Activated CD8-positive, alpha-beta T cell treated with anti-CD3 and anti-CD28 coated beads for 36 hours (primary cell): ENCODE measurements at regions not wholly inside any gene's neighbourhood (a gene's known extent, or its start where the extent isn't known, plus 50 kb on each side); places are given as distances from the start of the nearest gene placed in this dataset.

ENCODE experiments used
- ATAC-seq: fragments of 200-7000 bp; cut with Tn5 transposase; one replicate; pipeline ENCODE4 v1.10.0; 2021; ENCODE audit warnings: mild to moderate bottlenecking, moderate library complexity
- CTCF ChIA-PET: fragments of 350-600 bp; sonication (Branson Sonifier 250); formaldehyde crosslinking; loops from one replicate; lab custom pipeline; 2021; ENCODE audit warnings: antibody characterized with exemption; lab: Charles Lee
- POLR2A ChIA-PET: fragments of 350-600 bp; sonication (Branson Sonifier 250); formaldehyde crosslinking; loops from one replicate; lab custom pipeline; 2021; ENCODE audit warnings: antibody characterized with exemption; lab: Charles Lee
- DNase-seq: peaks from one replicate; pipeline ENCODE4 v3.0.0-alpha.2; 2020
- H3K27ac Mint-ChIP-seq: one replicate; pipeline ENCODE4 v1.8.0; 2021; ENCODE audit warnings: mild to moderate bottlenecking, mixed read lengths
- H3K27me3 Mint-ChIP-seq: one replicate; pipeline ENCODE4 v1.8.0; 2021; ENCODE audit warnings: mixed read lengths
- H3K36me3 Mint-ChIP-seq: one replicate; pipeline ENCODE4 v1.8.0; 2021; ENCODE audit warnings: low read depth, mixed read lengths
- H3K4me1 Mint-ChIP-seq: one replicate; pipeline ENCODE4 v1.8.0; 2021; ENCODE audit warnings: low read depth, mixed read lengths
- H3K4me3 Mint-ChIP-seq: one replicate; pipeline ENCODE4 v1.8.0; 2021; ENCODE audit warnings: mild to moderate bottlenecking, moderate library complexity, mixed read lengths
- H3K9me3 Mint-ChIP-seq: one replicate; pipeline ENCODE4 v1.8.0; 2021; ENCODE audit warnings: mixed read lengths
- intact Hi-C: fragments of 100-400 bp; cut with micrococcal nuclease; formaldehyde crosslinking; loops from one replicate; pipeline ENCODE4 v1.10.0; 2022
- TF ChIP-seq, protein P1 (sequence below): fragments of 200-600 bp; IDR thresholded peaks from one replicate; pipeline ENCODE4 v1.8.0; 2022; ENCODE audit warnings: antibody characterized with exemption, mild to moderate bottlenecking

DNA sequence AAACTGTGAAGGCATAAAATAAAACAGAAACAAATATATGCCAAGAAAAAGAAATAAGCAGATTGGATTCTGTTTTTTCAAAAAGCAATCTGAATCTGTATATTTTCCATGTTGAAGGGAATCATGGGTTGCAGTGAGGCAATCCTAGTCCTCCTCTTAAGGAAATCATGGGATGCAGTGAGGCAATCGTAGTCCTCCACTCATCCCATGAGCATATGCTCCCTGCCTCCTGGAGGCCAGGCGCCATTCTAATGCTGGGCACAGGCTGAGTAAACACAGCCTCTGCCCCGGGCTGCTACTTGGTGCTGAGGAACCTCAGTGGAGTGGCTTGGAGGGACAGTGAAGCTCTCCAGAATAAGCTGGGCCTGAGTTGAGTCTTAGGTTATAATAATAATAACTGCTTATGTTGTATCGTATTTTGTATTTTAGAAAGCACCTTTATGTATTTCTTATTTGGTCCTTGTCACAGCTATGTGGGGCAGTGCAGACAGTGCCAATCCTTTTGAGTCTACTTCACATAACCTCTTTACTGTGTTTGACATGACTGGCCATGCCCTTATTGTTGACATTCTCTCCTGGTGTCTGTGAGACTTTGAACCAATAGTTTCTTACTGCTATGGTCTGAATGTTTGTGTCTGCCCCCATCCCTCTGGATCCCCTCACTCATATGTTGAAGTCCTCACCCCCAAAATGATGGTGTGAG, 56.6 kb upstream of the CITED2 start:
- ATAC-seq (no peak), DNase-seq (no peak)
- TF ChIP-seq, protein P1, sequence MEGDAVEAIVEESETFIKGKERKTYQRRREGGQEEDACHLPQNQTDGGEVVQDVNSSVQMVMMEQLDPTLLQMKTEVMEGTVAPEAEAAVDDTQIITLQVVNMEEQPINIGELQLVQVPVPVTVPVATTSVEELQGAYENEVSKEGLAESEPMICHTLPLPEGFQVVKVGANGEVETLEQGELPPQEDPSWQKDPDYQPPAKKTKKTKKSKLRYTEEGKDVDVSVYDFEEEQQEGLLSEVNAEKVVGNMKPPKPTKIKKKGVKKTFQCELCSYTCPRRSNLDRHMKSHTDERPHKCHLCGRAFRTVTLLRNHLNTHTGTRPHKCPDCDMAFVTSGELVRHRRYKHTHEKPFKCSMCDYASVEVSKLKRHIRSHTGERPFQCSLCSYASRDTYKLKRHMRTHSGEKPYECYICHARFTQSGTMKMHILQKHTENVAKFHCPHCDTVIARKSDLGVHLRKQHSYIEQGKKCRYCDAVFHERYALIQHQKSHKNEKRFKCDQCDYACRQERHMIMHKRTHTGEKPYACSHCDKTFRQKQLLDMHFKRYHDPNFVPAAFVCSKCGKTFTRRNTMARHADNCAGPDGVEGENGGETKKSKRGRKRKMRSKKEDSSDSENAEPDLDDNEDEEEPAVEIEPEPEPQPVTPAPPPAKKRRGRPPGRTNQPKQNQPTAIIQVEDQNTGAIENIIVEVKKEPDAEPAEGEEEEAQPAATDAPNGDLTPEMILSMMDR: no peak
- H3K36me3 Mint-ChIP-seq: no peaks in the 10 kb centered on the region
- intact Hi-C loops: no loop called here
- no peaks in the 10 kb centered on the region for H3K4me1 Mint-ChIP-seq
- no peak overlapping the region for H3K4me3 Mint-ChIP-seq
- H3K27ac Mint-ChIP-seq: no peak overlapping the region
- no peaks in the 10 kb centered on the region for H3K27me3 Mint-ChIP-seq
- ChIA-PET POLR2A (no interaction called here), CTCF (no interaction called here)
- no peaks in the 10 kb centered on the region for H3K9me3 Mint-ChIP-seq

DNA sequence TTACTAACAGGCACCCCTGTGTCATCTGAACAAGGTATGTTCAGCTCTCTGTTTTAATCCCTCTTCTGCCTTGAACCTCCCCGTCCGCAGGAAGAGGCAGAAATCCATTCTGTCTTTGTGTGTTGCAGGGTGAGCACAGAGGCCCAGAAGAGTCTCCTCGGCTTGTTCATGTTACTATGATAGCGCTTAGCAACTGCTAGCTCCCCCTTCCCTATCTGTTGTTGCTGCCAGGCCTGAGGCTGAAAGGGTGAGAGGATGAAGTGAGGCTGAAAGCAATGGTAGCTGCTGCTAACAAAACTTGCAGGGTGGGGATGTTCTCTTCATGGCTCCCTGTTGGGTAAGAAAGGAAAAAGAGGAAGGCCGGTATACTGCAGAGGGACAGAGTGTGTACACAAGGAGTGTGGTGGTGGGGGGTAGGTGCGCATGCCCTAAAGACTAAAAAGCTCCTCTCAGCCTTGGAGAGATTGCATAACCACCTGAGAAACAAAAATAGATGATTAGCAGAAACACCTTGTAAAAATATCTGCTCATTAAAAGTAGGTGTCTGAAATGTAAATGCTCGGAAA, 55.2 kb upstream of the CITED2 start:
- TF ChIP-seq, protein P1: no peak
- no peak overlapping the region for H3K4me3 Mint-ChIP-seq
- DNase-seq (no peak), ATAC-seq (no peak)
- H3K36me3 Mint-ChIP-seq: no peaks in the 10 kb centered on the region
- CTCF ChIA-PET: no interaction called here
- intact Hi-C loops: no loop called here
- POLR2A ChIA-PET: no interaction called here
- H3K27ac Mint-ChIP-seq: no peak overlapping the region
- no peaks in the 10 kb centered on the region for H3K9me3 Mint-ChIP-seq
- no peaks in the 10 kb centered on the region for H3K27me3 Mint-ChIP-seq
- no peaks in the 10 kb centered on the region for H3K4me1 Mint-ChIP-seq

DNA sequence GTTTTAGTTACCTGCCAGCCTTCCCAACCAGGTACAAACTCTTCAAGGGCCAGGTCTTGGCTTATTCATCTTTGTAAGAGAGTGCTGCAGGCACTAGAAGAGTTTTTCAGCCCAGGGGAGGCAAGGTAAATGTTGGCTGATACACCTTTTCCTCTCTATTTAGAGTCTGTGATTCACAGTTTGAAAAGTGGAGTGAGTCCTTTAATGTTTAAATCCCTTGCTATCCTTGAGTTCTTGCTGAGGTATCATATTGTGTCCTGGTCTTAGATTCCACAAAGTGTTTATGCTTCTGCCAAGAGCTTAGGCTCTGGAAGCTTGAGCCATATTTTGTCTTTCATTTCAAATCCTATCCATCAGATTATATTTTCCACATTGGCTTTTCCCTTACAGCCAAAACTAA, 52.8 kb upstream of the CITED2 start:
- ChIA-PET POLR2A (no interaction called here), CTCF (interaction anchor here (1.4 kb wide), 1 partner anchor 52 kb away, joined by 3 read pairs; no protein-coding TSS in a partner anchor)
- intact Hi-C loops: no loop called here
- ATAC-seq: no peak
- Mint-ChIP-seq H3K4me3 (no peak overlapping the region), H3K27ac (no peak overlapping the region), H3K36me3 (no peaks in the 10 kb centered on the region), H3K4me1 (no peaks in the 10 kb centered on the region), H3K27me3 (no peaks in the 10 kb centered on the region), H3K9me3 (no peaks in the 10 kb centered on the region)
- DNase-seq: no peak
- TF ChIP-seq, protein P1: no peak

DNA sequence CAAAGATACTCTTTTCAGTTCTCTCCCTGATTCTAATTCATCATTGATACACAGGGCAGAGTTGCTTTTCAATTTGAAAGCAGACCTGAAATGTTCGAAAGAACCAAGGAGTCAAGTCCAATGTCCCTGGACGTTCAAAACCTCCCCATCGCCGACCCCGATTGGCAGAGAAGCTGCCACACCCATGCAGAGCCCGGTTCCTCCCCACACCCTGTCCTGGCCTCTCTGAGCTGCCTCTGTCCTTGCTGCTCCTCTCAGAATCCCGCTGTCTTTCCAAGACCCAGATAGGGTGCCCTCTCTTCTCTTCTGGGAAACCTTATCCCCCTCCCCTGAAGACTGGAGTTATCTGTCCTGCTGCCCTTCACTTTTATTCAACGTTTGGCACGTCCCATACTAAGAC, 52.3 kb upstream of the CITED2 start:
- DNase-seq: no peak
- POLR2A ChIA-PET: no interaction called here
- TF ChIP-seq, protein P1: no peak
- Mint-ChIP-seq H3K36me3 (no peaks in the 10 kb centered on the region), H3K27ac (no peak overlapping the region), H3K9me3 (no peaks in the 10 kb centered on the region), H3K27me3 (no peaks in the 10 kb centered on the region), H3K4me1 (no peaks in the 10 kb centered on the region), H3K4me3 (no peak overlapping the region)
- intact Hi-C loops: no loop called here
- CTCF ChIA-PET: interaction anchor here (1.4 kb wide), 1 partner anchor 52 kb away, joined by 3 read pairs; no protein-coding TSS in a partner anchor
- ATAC-seq: no peak

DNA sequence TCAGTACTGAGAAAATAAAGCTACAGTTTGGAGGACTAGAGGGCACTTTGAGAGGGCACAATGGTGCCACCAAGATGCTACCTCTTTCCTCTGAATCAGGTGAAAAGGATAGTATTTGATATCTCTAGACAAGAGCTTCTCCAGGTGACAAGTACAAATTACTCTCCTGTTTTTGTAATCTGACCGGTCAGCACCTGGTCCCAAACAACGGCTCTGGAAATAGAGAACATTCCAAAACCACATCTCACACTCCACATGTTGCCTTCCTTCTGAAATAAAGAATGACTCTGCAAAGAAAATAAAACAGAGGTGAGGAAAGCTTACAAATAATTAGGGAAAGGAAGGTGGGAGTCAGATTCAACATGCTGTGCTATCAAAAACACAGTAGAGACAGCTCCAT, 51.3 kb upstream of the CITED2 start:
- no peak for ATAC-seq
- no peaks in the 10 kb centered on the region for H3K27me3 Mint-ChIP-seq
- H3K36me3 Mint-ChIP-seq: no peaks in the 10 kb centered on the region
- ChIA-PET POLR2A (interaction anchor here (0.6 to 0.8 kb wide), 2 partner anchors 51 to 749 kb away, joined by 3 read pairs; no protein-coding TSS in a partner anchor), CTCF (interaction anchor here (1.4 kb wide), 1 partner anchor 51 kb away, joined by 3 read pairs; no protein-coding TSS in a partner anchor)
- no peak overlapping the region for H3K27ac Mint-ChIP-seq
- TF ChIP-seq, protein P1: no peak
- no peaks in the 10 kb centered on the region for H3K4me1 Mint-ChIP-seq
- DNase-seq: no peak
- no peak overlapping the region for H3K4me3 Mint-ChIP-seq
- intact Hi-C loops: no loop called here
- no peaks in the 10 kb centered on the region for H3K9me3 Mint-ChIP-seq
